HG02973 (cell line): ENCODE measurements at regions not wholly inside any gene's neighbourhood (a gene's known extent, or its start where the extent isn't known, plus 50 kb on each side); places are given as distances from the start of the nearest gene placed in this dataset.

Experiments
- ATAC-seq: cut with Tn5 transposase; IDR thresholded peaks from one replicate; pipeline ENCODE4 v1.9.1; 2021; ENCODE audit warnings: moderate library complexity; ENCODE audit not compliant: unreplicated experiment

GRCh38 chr4:119832776-119833175 lies 204.2 kb upstream of the PDE5A start:
- ATAC-seq = no peak

- ATAC-seq = no peak
Observed at GRCh38 chr4:119829326-119829725, 200.7 kb upstream of the PDE5A start.

- no peak for ATAC-seq
Observed at GRCh38 chr4:119825696-119826095, 197.1 kb upstream of the PDE5A start.

GRCh38 chr4:119823891-119824290 lies 195.3 kb upstream of the PDE5A start:
- no peak for ATAC-seq

- no peak for ATAC-seq
Observed at GRCh38 chr4:119823045-119823444, 194.4 kb upstream of the PDE5A start.

GRCh38 chr4:119816473-119816872 lies 187.9 kb upstream of the PDE5A start:
- no peak for ATAC-seq

- ATAC-seq = no peak
Observed at GRCh38 chr4:119810001-119810400, 181.4 kb upstream of the PDE5A start.

- no peak for ATAC-seq
Observed at GRCh38 chr4:119804404-119804803, 175.8 kb upstream of the PDE5A start.

- ATAC-seq = no peak
Observed at GRCh38 chr4:119797238-119797894, 168.8 kb upstream of the PDE5A start.

GRCh38 chr4:119795986-119796578 lies 167.5 kb upstream of the PDE5A start:
- no peak for ATAC-seq

DNA sequence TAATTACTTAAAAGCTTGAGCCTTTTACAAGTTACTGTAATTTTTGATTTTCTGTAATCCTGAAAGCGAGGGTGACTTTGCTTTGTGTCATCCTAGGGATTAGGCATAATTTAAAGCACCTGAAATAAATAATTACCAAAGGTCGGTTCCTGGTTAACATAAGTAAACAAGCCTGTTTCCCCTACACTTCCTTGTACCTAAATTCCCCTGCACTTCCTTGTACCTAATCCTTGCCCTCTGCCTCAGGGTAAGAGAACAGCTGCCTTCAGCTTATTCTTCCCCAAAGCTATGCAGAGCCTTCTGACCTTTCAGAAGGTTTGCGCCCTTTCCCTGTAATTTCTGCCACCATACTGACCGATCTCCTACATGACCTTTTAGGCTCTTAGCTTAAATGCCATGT lies 166.1 kb upstream of the PDE5A start:
- no peak for ATAC-seq

DNA sequence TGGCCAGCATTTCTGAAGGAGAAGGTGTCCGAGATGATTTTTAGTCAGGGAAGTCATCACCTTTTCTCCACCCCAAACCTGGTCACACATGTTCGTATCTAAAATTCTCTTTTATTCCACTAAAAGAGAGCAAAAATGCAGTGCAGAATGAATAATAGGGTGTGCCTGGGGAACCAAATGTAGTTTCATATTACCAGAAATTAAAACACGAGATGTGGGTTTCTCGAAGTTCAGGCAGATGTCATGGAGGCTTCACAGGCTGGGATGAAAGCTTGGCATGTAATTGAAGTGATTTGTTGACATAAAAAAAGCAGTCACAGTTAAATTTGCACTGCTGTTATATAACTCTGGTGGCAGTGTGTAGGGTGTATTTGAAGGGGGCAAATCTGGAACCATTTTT lies 165.5 kb upstream of the PDE5A start:
- ATAC-seq = no peak

DNA sequence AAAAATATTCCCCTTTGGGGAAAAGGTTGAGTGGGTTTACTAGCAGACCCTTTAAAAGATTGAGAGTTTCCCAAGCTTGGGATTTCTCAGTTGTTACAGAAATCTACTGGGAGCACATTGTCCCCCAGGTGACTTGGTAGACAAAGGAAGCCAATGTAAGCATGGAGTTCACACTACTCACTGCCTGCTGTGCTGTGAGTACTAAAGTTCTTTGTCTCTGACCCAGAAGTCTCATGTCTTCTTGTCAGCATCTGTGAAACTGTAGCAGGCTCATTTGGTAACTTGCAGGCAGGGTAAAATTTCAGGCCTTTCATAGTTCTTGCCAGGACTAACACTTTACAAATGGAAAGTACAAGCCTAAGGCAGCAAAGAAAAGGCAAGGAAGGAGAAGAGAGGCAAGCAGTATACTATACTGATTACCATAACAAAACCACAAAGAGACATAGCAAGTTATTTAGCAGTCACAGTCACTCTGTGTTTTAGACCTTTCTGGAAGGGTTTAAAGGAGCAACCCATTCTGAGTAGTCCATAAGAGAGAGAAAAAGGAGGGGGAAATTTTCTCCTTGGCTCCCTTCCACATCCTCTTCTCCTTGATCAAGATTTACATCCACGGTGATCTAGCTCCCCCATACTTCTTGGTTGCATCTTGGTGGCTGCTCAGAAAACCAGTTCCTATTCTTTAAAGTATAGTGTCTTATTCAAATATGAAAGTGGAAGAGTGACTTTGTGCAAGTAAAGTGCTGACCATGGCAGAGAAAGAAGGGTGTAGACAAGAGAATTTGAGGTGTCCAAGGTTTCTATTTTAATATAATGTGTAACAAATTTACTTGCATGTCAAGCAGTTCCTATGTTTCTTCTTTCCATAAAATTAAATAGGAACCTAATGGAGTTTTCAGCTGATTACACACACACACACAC lies 160.0 kb upstream of the PDE5A start:
- ATAC-seq = no peak

DNA sequence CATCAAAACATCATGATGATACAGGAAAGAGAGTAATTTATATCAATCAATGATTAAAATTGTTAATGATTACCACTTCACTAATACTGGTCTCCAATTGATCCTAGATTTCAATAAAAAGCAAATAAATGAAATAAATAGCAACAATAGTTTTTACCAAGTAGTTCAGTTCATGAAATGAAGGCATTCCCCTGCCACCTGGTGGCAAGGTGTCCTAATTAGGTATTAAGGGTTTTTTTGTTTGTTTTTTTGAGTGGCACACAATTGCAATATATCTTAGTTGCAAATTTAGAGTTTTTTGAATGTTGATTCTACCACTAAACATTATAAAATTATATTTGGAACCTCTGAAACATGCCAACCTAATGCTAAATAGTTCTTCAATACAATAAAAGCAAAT lies 157.4 kb upstream of the PDE5A start:
- ATAC-seq = no peak

DNA sequence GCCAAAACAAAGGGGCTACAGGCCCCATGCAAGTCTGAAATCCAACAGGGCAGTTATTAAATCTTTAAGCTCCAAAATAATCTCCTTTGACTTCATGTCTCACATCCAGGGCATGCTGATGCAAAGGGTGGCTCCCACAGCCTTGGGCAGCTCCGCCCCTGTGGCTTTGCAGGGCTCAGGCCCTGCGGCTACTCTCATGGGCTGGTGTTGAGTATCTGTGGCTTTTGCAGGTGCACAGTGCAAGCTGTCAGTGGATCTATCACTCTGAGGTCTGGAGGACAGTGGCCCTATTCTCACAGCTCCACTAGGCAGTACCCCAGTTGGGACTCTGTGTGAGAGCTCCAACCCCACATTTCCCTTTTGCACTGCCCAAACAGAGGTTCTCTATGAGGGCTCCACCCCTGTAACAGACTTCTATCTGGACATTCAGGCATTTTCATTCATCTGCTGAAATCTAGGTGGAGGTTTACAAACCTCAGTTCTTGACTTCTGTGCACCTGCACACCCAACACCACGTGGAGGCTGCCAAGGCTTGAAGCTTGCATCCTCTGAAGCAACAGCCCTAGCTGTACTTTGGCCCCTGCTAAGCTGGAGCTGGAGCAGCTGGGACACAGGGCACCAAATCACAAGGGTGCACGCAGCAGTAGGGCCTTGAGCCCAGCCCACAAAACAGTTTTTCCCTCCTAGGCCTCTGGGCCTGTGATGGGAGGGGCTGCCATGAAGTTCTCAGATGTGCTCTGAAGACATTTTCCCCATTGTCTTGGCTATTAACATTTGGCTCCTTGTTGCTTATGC lies 154.8 kb upstream of the PDE5A start:
- no peak for ATAC-seq

DNA sequence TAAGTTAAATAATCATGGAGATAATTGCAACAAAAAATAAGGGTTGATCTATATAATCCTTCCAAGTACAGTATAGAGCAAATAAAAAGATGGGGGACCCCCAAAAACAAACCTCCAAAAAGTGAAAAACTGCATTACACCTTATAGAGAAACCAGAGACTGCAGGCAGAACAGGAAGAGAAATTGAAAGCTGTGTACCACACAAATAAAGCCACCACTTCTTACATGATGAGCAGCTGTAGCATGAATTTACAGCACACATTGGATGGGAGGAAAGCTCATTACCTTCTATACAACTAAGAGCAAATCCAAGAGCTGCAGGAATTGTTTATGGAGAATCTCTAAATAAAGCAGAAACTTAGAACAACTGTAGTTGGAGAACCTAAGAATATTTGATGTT lies 152.4 kb upstream of the PDE5A start:
- ATAC-seq = no peak

DNA sequence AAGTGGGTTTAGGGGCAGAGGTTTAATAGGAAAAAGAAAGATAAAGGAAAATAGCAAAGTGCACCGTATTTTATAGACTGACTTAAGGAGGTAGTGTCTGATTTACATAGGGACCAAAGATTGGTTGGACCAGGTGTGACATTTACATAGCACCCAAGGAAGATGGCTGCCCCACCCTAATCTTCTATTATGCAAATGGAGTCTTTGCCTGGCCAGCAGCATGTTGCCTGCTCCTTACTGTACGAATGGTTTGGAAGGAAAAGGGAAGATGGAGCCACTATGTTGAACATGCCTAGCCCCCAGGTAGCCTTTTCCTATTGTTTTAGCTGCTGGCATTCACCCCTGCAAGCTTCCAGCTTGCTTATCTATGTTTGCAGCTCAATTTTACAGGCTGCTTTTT lies 146.2 kb upstream of the PDE5A start:
- no peak for ATAC-seq

- no peak for ATAC-seq
Observed at GRCh38 chr4:119765951-119766350, 137.3 kb upstream of the PDE5A start.

- no peak for ATAC-seq
Observed at GRCh38 chr4:119765469-119765868, 136.9 kb upstream of the PDE5A start.

GRCh38 chr4:119763386-119763785 lies 134.8 kb upstream of the PDE5A start:
- ATAC-seq = no peak

DNA sequence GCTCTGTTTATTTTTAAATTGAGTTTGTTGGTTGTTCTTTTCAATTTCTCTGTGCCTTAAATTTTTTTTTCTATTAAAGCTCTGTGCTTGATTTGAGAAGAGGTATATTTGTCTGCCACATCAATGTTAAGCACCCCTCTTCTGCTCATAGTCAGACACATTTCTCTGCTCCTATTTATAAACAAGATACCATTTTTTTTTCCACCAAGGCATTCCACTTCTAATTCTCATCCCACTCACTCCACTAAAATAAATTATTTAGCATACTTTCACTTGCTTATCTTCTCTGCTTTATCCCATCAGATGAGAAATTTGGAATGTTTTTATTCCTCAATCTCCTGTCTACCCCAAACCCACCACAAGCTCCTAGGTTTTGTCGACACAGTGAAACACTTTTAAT lies 127.0 kb upstream of the PDE5A start:
- ATAC-seq = no peak
